PC-3 (cell line): ENCODE measurements at regions not wholly inside any gene's neighbourhood (a gene's known extent, or its start where the extent isn't known, plus 50 kb on each side); places are given as distances from the start of the nearest gene placed in this dataset.

Experiments used
- CTCF ChIP-seq: fragments of 300-600 bp; sonication (generic); conservative IDR thresholded peaks from 2 replicates; pipeline ENCODE4 v1.5.1; 2017; ENCODE audit warnings: antibody characterized with exemption, low read depth, mild to moderate bottlenecking, low read length
- EZH2phosphoT487 ChIP-seq: fragments of 300-600 bp; sonication (generic); IDR thresholded peaks from 2 replicates; pipeline ENCODE4 v1.6.1; 2018; ENCODE audit warnings: mild to moderate bottlenecking, antibody characterized with exemption, low read length, borderline replicate concordance

- TF ChIP-seq EZH2phosphoT487 (no peak), CTCF (no peak)
Observed at GRCh38 chr5:93107805-93108520, 473.1 kb downstream of the NR2F1-AS1 start.
